Stomach (tissue), 4 donors: ENCODE measurements at regions not wholly inside any gene's neighbourhood (a gene's known extent, or its start where the extent isn't known, plus 50 kb on each side); places are given as distances from the start of the nearest gene placed in this dataset.
"Not testable (repeated sequence)": the region's sequence is repeated elsewhere in the genome, so short reads cannot be mapped to it uniquely, and the experiment has no call there.

Experiments
- EP300 ChIP-seq: sonication (generic); formaldehyde crosslinking; IDR thresholded peaks from one replicate; pipeline ENCODE4 v1.6.1; 2017; ENCODE audit warnings: antibody characterized with exemption
- POLR2A ChIP-seq, 4 donors: fragments of 450-650 bp; IDR thresholded peaks; one replicate each; pipeline ENCODE4 v1.6.1; 2016; ENCODE audit warnings: antibody characterized with exemption in 4 of 4, control low read depth in 2 of 4, mild to moderate bottlenecking in 1 of 4, moderate library complexity in 1 of 4
- POLR2AphosphoS5 ChIP-seq, 3 donors: sonication (generic); formaldehyde crosslinking; IDR thresholded peaks; one replicate each; pipeline ENCODE4 v1.6.1; 2016; ENCODE audit warnings: antibody characterized with exemption in 3 of 3
- TF ChIP-seq, protein P1 (sequence below), 7 experiments: fragments of 450-650 bp in 4 of 7; fragments of 200-600 bp in 3 of 7; sonication (generic) in 3 of 7; IDR thresholded peaks; one replicate each; pipeline ENCODE4 v1.5.1; 2016 to 2019; ENCODE audit warnings: antibody characterized with exemption in 7 of 7, control low read depth in 2 of 7, mild to moderate bottlenecking in 1 of 7

DNA sequence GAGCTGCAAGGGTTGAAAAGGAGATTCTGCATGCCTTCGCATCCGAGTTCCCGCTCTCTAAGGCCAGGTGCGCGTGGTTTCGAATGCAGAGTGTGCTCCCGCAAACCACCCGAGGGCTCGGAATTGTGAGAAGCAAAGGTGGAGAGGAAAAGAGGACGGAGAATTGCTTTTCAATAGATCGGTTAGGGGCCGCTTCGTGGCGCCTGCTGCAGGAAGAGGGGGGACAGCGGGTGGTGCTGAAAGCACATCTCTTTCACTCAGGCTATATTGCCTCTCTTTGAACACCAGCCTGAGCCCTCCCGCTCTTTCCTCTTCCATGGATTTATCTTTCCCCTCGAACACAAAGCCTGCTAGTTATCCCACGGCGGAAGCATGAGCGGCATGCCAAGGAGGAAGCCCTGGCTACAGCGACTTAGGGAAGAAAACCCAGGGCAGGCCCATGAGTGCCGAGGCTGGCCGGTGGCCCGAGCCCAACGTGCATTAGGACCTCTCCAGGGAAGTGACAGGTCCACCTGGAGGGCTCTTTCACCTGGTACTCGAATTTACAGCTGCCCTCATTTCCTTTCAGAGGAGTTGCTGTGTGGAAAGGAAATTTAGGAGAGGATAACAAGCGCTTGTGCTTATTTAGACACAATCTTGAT is 353.0 kb upstream of the FOLH1 start:
- not testable (repeated sequence) for TF ChIP-seq EP300; POLR2A (IDR thresholded peaks at IDR 0.05); POLR2AphosphoS5 (IDR thresholded peaks at IDR 0.05)
- TF ChIP-seq, protein P1, sequence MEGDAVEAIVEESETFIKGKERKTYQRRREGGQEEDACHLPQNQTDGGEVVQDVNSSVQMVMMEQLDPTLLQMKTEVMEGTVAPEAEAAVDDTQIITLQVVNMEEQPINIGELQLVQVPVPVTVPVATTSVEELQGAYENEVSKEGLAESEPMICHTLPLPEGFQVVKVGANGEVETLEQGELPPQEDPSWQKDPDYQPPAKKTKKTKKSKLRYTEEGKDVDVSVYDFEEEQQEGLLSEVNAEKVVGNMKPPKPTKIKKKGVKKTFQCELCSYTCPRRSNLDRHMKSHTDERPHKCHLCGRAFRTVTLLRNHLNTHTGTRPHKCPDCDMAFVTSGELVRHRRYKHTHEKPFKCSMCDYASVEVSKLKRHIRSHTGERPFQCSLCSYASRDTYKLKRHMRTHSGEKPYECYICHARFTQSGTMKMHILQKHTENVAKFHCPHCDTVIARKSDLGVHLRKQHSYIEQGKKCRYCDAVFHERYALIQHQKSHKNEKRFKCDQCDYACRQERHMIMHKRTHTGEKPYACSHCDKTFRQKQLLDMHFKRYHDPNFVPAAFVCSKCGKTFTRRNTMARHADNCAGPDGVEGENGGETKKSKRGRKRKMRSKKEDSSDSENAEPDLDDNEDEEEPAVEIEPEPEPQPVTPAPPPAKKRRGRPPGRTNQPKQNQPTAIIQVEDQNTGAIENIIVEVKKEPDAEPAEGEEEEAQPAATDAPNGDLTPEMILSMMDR (IDR thresholded peaks at IDR 0.05): not testable (repeated sequence)
